ENCODE measurements at regions not wholly inside any gene's neighbourhood (a gene's known extent, or its start where the extent isn't known, plus 50 kb on each side); places are given as distances from the start of the nearest gene placed in this dataset.

DNA sequence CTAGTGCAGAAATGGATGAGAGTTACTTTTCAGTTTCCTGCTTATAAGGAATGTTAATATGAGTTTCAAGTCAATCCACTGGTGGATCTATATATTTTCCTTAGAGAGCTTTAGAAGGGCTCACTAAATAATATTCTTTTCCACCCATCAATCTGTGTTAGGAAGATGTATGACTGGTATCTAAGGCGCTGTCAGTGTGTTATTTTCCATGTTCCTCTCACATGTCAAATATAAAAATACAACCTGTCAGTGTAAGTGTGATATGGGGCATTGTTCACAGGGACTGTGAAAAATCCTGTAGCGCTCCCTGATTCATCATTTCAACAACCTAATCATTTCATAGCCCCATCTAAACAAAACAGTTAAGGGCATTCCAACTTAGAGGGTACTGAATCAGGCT, 203.1 kb downstream of the TMEM26 start:
- TF ChIP-seq, protein P1, sequence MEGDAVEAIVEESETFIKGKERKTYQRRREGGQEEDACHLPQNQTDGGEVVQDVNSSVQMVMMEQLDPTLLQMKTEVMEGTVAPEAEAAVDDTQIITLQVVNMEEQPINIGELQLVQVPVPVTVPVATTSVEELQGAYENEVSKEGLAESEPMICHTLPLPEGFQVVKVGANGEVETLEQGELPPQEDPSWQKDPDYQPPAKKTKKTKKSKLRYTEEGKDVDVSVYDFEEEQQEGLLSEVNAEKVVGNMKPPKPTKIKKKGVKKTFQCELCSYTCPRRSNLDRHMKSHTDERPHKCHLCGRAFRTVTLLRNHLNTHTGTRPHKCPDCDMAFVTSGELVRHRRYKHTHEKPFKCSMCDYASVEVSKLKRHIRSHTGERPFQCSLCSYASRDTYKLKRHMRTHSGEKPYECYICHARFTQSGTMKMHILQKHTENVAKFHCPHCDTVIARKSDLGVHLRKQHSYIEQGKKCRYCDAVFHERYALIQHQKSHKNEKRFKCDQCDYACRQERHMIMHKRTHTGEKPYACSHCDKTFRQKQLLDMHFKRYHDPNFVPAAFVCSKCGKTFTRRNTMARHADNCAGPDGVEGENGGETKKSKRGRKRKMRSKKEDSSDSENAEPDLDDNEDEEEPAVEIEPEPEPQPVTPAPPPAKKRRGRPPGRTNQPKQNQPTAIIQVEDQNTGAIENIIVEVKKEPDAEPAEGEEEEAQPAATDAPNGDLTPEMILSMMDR (IDR thresholded peaks at IDR 0.05; ENCODE audit: low read depth, low read length) = no peak
- no peak for DNase-seq (ENCODE audit: low read depth in 2 of 2)
- H3K4me3 ChIP-seq (replicated peaks in 1 of 2; ENCODE audit: low read depth in 2 of 2, low read length in 2 of 2) = no peak overlapping the region

DNA sequence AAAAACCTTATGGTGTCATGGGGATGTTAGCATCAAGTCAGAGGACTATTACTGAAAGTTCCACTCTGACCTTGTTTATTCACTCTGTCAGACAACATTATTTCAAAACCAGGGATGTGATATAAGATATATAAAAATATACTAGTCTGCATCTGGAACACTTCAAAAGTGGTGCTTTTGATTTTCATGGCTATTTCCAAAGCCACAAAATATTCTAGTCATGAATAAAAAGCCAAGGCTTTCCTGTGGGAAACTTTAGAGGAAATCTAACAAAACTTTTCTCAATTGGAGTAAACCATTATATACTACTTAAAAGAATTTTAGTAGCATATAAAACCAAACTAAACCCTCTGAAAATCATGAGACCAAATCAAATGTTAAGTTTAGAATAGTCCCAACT, 205.2 kb downstream of the TMEM26 start:
- TF ChIP-seq, protein P1 (IDR thresholded peaks at IDR 0.05; ENCODE audit: low read depth, low read length) = no peak
- DNase-seq (ENCODE audit: low read depth in 2 of 2) = no peak
- no peak overlapping the region for H3K4me3 ChIP-seq (replicated peaks in 1 of 2; ENCODE audit: low read depth in 2 of 2, low read length in 2 of 2)

DNA sequence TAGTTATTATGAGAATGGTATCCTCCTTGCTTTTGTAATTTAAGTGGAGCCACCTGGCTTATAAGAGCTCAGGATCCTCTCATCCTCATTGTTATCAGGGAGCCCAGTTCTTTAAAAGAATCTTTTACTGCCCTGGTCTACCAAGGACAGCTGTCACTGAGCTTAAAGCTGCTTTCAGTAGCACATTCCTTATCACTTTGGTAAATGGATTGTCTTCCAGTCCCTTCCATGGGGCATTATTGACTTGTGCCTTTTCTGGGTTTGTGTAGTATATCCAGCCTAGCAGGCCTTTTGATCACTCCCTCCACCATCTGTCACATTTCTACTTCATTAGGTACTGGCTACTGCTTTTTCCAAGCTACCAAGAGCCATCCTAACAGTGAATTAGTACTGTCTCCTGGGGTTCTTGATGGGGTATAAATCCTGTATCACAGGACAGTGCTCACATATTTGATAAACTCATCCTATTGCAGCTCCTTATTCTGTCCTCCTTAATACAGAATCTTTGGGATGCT, 208.9 kb downstream of the TMEM26 start:
- DNase-seq (ENCODE audit: low read depth in 2 of 2) = no peak
- TF ChIP-seq, protein P1 (IDR thresholded peaks at IDR 0.05; ENCODE audit: low read depth, low read length) = no peak
- H3K4me3 ChIP-seq (replicated peaks in 1 of 2; ENCODE audit: low read depth in 2 of 2, low read length in 2 of 2) = no peak overlapping the region

DNA sequence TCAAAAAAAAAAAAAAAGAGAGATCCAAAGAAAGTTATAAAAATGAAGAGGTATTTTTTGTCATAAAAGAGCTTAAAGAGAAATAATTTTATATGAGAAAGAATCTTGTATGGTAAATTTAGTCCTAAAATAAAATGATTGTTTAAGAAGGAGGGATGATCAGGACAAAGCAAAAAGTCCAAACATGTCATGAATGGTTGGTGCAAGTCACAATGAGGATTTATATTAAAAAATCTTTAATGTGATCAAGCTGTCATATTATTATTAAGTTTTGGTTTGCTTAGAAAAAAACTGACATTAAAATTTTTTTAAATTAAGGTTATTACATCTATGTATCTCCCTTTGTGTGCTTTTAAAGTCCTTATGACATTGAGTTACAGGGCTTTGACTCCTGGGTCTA, 220.4 kb downstream of the TMEM26 start:
- H3K4me3 ChIP-seq (replicated peaks in 1 of 2; ENCODE audit: low read depth in 2 of 2, low read length in 2 of 2) = no peak overlapping the region
- no peak for DNase-seq (ENCODE audit: low read depth in 2 of 2)
- TF ChIP-seq, protein P1 (IDR thresholded peaks at IDR 0.05; ENCODE audit: low read depth, low read length) = no peak

DNA sequence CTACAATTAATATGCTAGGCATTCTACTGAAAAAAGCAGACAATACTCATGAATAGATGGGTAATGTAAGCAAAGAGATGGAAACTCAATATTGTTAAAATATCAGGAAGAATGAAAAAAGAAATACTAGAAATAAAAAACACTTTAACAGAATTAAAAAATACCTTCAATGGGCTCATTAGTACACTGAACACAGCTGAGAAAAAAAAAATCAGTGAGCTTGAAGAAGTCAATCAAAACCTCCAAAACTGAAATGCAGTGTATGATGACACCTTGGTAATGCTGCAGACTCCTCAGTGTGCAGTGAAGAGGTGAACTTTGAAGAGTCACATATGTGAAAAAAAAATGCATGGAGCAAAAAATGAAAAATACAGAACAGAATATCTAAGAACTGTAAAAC, 227.2 kb downstream of the TMEM26 start:
- TF ChIP-seq, protein P1 (IDR thresholded peaks at IDR 0.05; ENCODE audit: low read depth, low read length) = no peak
- no peak overlapping the region for H3K4me3 ChIP-seq (replicated peaks in 1 of 2; ENCODE audit: low read depth in 2 of 2, low read length in 2 of 2)
- DNase-seq (ENCODE audit: low read depth in 2 of 2) = no peak

DNA sequence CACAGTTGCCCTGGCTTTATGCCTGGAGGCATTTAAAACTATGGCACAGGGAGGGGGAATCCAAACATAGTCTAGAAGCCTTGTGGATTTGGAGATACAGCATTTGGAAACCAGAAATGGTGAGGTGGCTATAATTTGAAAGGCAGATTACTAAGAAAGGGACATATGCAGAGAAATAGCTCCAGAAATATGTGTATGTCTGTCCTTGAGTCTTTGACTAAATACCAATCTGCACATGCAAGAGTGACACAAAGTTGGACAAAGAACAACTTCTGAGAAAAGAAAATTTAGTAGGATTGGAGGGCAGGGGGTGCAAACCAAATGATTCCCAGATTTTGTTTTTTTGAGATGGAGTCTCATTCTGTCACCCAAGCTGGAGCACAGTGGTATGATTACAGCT, 229.6 kb downstream of the TMEM26 start:
- no peak for DNase-seq (ENCODE audit: low read depth in 2 of 2)
- TF ChIP-seq, protein P1 (IDR thresholded peaks at IDR 0.05; ENCODE audit: low read depth, low read length) = no peak
- no peak overlapping the region for H3K4me3 ChIP-seq (replicated peaks in 1 of 2; ENCODE audit: low read depth in 2 of 2, low read length in 2 of 2)

DNA sequence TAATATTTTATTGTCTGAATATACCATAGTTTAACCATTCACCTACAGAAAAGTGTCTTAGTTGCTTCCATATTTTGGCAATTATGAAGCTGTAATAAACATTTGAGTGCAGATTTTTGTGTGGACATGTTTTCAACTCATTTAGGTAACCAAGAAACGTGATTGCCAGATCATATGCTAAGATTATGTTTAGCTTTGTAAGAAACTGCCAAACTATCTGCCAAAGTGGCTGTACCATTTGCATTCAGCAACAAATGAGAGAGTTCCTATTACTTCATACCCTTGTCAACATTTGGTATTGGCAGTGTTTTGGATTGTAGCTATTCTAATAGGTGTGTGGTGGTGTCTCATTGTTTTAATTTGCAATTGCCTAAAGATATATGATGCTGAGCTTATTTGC, 233.5 kb downstream of the TMEM26 start:
- H3K4me3 ChIP-seq (replicated peaks in 1 of 2; ENCODE audit: low read depth in 2 of 2, low read length in 2 of 2) = no peak overlapping the region
- DNase-seq (ENCODE audit: low read depth in 2 of 2) = no peak

More for the DNA sequence above, 233.5 kb downstream of the TMEM26 start:
- TF ChIP-seq, protein P1 (IDR thresholded peaks at IDR 0.05; ENCODE audit: low read depth, low read length) = no peak

All from cardiac fibroblast (primary cell).